ENCODE measurements at regions not wholly inside any gene's neighbourhood (a gene's known extent, or its start where the extent isn't known, plus 50 kb on each side); places are given as distances from the start of the nearest gene placed in this dataset.

GRCh38 chr1:60828944-60829343 is 253.4 kb upstream of the NFIA start:
- Histone ChIP-seq H3K27ac (ENCODE audit: low read length) (no peak overlapping the region), H3K27me3 (replicated peaks in 1 of 2; ENCODE audit: control insufficient read depth in 2 of 2, extremely low read depth in 1 of 2, insufficient read depth in 2 of 2, low read length in 1 of 2) (peaks cover 0 to 2% of the 10 kb centered on the region in 2 experiments)
- WGBS (ENCODE audit: insufficient coverage) = 77% methylated on average over 3 of the region's 3 CpGs

GRCh38 chr1:60826320-60827094 is 255.9 kb upstream of the NFIA start:
- Mint-ChIP-seq H3K4me1 (no peaks in the 10 kb centered on the region), H3K9me3 (peaks cover 8 to 13% (median 8%) of the 10 kb centered on the region in 3 donors), H3K4me3 (no peak overlapping the region), H3K36me3 (no peaks in the 10 kb centered on the region), H3K27ac (no peak overlapping the region), H3K27me3 (peaks cover 10% of the 10 kb centered on the region in 2 donors)
- no peak for DNase-seq
- Histone ChIP-seq H3K4me3 (ENCODE audit: control insufficient read depth in 1 of 2, extremely low read depth in 1 of 2, low read length in 1 of 2) (no peak overlapping the region), H3K36me3 (ENCODE audit: control insufficient read depth in 2 of 2, extremely low read depth in 1 of 2, insufficient read depth in 1 of 2, low read length in 1 of 2) (no peaks in the 10 kb centered on the region), H3K27ac (ENCODE audit: low read length) (no peak overlapping the region), H3K4me1 (ENCODE audit: control insufficient read depth in 1 of 2, extremely low read depth in 1 of 2, insufficient read depth in 2 of 2, low read length in 2 of 2) (peaks cover 0 to under 1% of the 10 kb centered on the region in 2 experiments), H3K9me3 (no peaks in the 10 kb centered on the region), H3K27me3 (replicated peaks in 1 of 2; ENCODE audit: control insufficient read depth in 2 of 2, extremely low read depth in 1 of 2, insufficient read depth in 2 of 2, low read length in 1 of 2) (no peaks in the 10 kb centered on the region)
- WGBS (ENCODE audit: insufficient coverage) = 67% methylated on average over 1 of the region's 2 CpGs
- ATAC-seq (replicated peaks in 1 of 4) = no peak
- ChIA-PET POLR2A (interaction anchor here in 1 of 2 donors (0.6 kb wide), 1 partner anchor 226 kb away, joined by 3 read pairs; no protein-coding TSS in a partner anchor), CTCF (no interaction called here)

More at GRCh38 chr1:60828944-60829343, 253.4 kb upstream of the NFIA start:
- H3K4me3 Mint-ChIP-seq = no peak overlapping the region
- peaks cover 15 to 18% of the 10 kb centered on the region in 2 donors for H3K27me3 Mint-ChIP-seq
- H3K36me3 Mint-ChIP-seq = no peaks in the 10 kb centered on the region
- no peak overlapping the region for H3K4me3 ChIP-seq (ENCODE audit: control insufficient read depth in 1 of 2, extremely low read depth in 1 of 2, low read length in 1 of 2)
- DNase-seq (no peak), ATAC-seq (replicated peaks in 1 of 4) (no peak)
- peaks cover 8 to 13% (median 8%) of the 10 kb centered on the region in 3 donors for H3K9me3 Mint-ChIP-seq
- H3K4me1 Mint-ChIP-seq = peaks cover 0 to 1% (median 0%) of the 10 kb centered on the region in 3 donors
- ChIA-PET POLR2A (interaction anchor here in 1 of 2 donors (0.5 kb wide), 1 partner anchor 1326 kb away, joined by 3 read pairs; no protein-coding TSS in a partner anchor), CTCF (no interaction called here)
- H3K27ac Mint-ChIP-seq = no peak overlapping the region
- H3K4me1 ChIP-seq (ENCODE audit: control insufficient read depth in 1 of 2, extremely low read depth in 1 of 2, insufficient read depth in 2 of 2, low read length in 2 of 2) = peaks cover 7 to 17% of the 10 kb centered on the region in 2 experiments
- H3K9me3 ChIP-seq = no peaks in the 10 kb centered on the region
- H3K36me3 ChIP-seq (ENCODE audit: control insufficient read depth in 2 of 2, extremely low read depth in 1 of 2, insufficient read depth in 1 of 2, low read length in 1 of 2) = no peaks in the 10 kb centered on the region

GRCh38 chr1:60825593-60825992 is 256.8 kb upstream of the NFIA start:
- Histone ChIP-seq H3K4me3 (ENCODE audit: control insufficient read depth in 1 of 2, extremely low read depth in 1 of 2, low read length in 1 of 2) (no peak overlapping the region), H3K36me3 (ENCODE audit: control insufficient read depth in 2 of 2, extremely low read depth in 1 of 2, insufficient read depth in 1 of 2, low read length in 1 of 2) (no peaks in the 10 kb centered on the region), H3K9me3 (no peaks in the 10 kb centered on the region), H3K27ac (ENCODE audit: low read length) (no peak overlapping the region), H3K27me3 (replicated peaks in 1 of 2; ENCODE audit: control insufficient read depth in 2 of 2, extremely low read depth in 1 of 2, insufficient read depth in 2 of 2, low read length in 1 of 2) (no peaks in the 10 kb centered on the region), H3K4me1 (ENCODE audit: control insufficient read depth in 1 of 2, extremely low read depth in 1 of 2, insufficient read depth in 2 of 2, low read length in 2 of 2) (no peaks in the 10 kb centered on the region)
- H3K27me3 Mint-ChIP-seq = peaks cover 3 to 6% of the 10 kb centered on the region in 2 donors
- 50% methylated on average over 1 of the region's 1 CpG for WGBS (ENCODE audit: insufficient coverage)
- POLR2A ChIA-PET = no interaction called here
- H3K9me3 Mint-ChIP-seq = peaks cover 8 to 13% (median 8%) of the 10 kb centered on the region in 3 donors
- ATAC-seq (replicated peaks in 1 of 4) (no peak), DNase-seq (no peak)
- no peaks in the 10 kb centered on the region for H3K4me1 Mint-ChIP-seq
- H3K4me3 Mint-ChIP-seq = no peak overlapping the region
- no peak overlapping the region for H3K27ac Mint-ChIP-seq
- CTCF ChIA-PET = interaction anchor here in 1 of 2 donors (0.6 kb wide), 1 partner anchor 355 kb away, joined by 3 read pairs; no protein-coding TSS in a partner anchor
- H3K36me3 Mint-ChIP-seq = no peaks in the 10 kb centered on the region

GRCh38 chr1:60823151-60823550 is 259.2 kb upstream of the NFIA start:
- Mint-ChIP-seq H3K36me3 (no peaks in the 10 kb centered on the region), H3K4me1 (no peaks in the 10 kb centered on the region), H3K27me3 (no peaks in the 10 kb centered on the region), H3K9me3 (peaks cover 8 to 10% (median 8%) of the 10 kb centered on the region in 3 donors), H3K4me3 (no peak overlapping the region), H3K27ac (no peak overlapping the region)
- no CpG with 5 or more reads among the region's 1 CpG for WGBS (ENCODE audit: insufficient coverage)
- ATAC-seq (replicated peaks in 1 of 4) (no peak), DNase-seq (no peak)
- Histone ChIP-seq H3K27me3 (replicated peaks in 1 of 2; ENCODE audit: control insufficient read depth in 2 of 2, extremely low read depth in 1 of 2, insufficient read depth in 2 of 2, low read length in 1 of 2) (no peaks in the 10 kb centered on the region), H3K27ac (ENCODE audit: low read length) (no peak overlapping the region), H3K4me3 (ENCODE audit: control insufficient read depth in 1 of 2, extremely low read depth in 1 of 2, low read length in 1 of 2) (no peak overlapping the region), H3K36me3 (ENCODE audit: control insufficient read depth in 2 of 2, extremely low read depth in 1 of 2, insufficient read depth in 1 of 2, low read length in 1 of 2) (no peaks in the 10 kb centered on the region), H3K9me3 (no peaks in the 10 kb centered on the region), H3K4me1 (ENCODE audit: control insufficient read depth in 1 of 2, extremely low read depth in 1 of 2, insufficient read depth in 2 of 2, low read length in 2 of 2) (no peaks in the 10 kb centered on the region)
- POLR2A ChIA-PET = interaction anchor here in 1 of 2 donors (0.6 kb wide), 2 partner anchors 310 to 575 kb away, joined by 3 to 4 read pairs; no protein-coding TSS in a partner anchor
- CTCF ChIA-PET = no interaction called here

- ATAC-seq (replicated peaks in 1 of 4) (no peak), DNase-seq (no peak)
- Mint-ChIP-seq H3K4me1 (no peaks in the 10 kb centered on the region), H3K27me3 (no peaks in the 10 kb centered on the region), H3K4me3 (no peak overlapping the region), H3K27ac (no peak overlapping the region), H3K9me3 (peaks cover 6 to 10% (median 8%) of the 10 kb centered on the region in 3 donors), H3K36me3 (no peaks in the 10 kb centered on the region)
- no peaks in the 10 kb centered on the region for H3K36me3 ChIP-seq (ENCODE audit: control insufficient read depth in 2 of 2, extremely low read depth in 1 of 2, insufficient read depth in 1 of 2, low read length in 1 of 2)
- H3K27me3 ChIP-seq (replicated peaks in 1 of 2; ENCODE audit: control insufficient read depth in 2 of 2, extremely low read depth in 1 of 2, insufficient read depth in 2 of 2, low read length in 1 of 2) = no peaks in the 10 kb centered on the region
- H3K27ac ChIP-seq (ENCODE audit: low read length) = no peak overlapping the region
- H3K4me3 ChIP-seq (ENCODE audit: control insufficient read depth in 1 of 2, extremely low read depth in 1 of 2, low read length in 1 of 2) = no peak overlapping the region
- 71% methylated on average over 1 of the region's 1 CpG for WGBS (ENCODE audit: insufficient coverage)
- H3K4me1 ChIP-seq (ENCODE audit: control insufficient read depth in 1 of 2, extremely low read depth in 1 of 2, insufficient read depth in 2 of 2, low read length in 2 of 2) = no peaks in the 10 kb centered on the region
- H3K9me3 ChIP-seq = no peaks in the 10 kb centered on the region
- ChIA-PET CTCF (no interaction called here), POLR2A (no interaction called here)
Observed at GRCh38 chr1:60822252-60822651, 260.1 kb upstream of the NFIA start.

- H3K9me3 ChIP-seq = no peaks in the 10 kb centered on the region
- H3K27ac ChIP-seq (ENCODE audit: low read length) = no peak overlapping the region
- no peaks in the 10 kb centered on the region for H3K4me1 Mint-ChIP-seq
- DNase-seq = no peak
- H3K4me3 Mint-ChIP-seq = no peak overlapping the region
- peaks cover 0 to under 1% (median under 1%) of the 10 kb centered on the region in 3 donors for H3K9me3 Mint-ChIP-seq
- no peak for ATAC-seq (replicated peaks in 1 of 4)
- no CpG with 5 or more reads among the region's 1 CpG for WGBS (ENCODE audit: insufficient coverage)
- H3K27me3 Mint-ChIP-seq = no peaks in the 10 kb centered on the region
- no peaks in the 10 kb centered on the region for H3K36me3 Mint-ChIP-seq
- H3K27ac Mint-ChIP-seq = no peak overlapping the region
- ChIA-PET CTCF (no interaction called here), POLR2A (no interaction called here)
- H3K36me3 ChIP-seq (ENCODE audit: control insufficient read depth in 2 of 2, extremely low read depth in 1 of 2, insufficient read depth in 1 of 2, low read length in 1 of 2) = no peaks in the 10 kb centered on the region
- no peaks in the 10 kb centered on the region for H3K27me3 ChIP-seq (replicated peaks in 1 of 2; ENCODE audit: control insufficient read depth in 2 of 2, extremely low read depth in 1 of 2, insufficient read depth in 2 of 2, low read length in 1 of 2)
- H3K4me3 ChIP-seq (ENCODE audit: control insufficient read depth in 1 of 2, extremely low read depth in 1 of 2, low read length in 1 of 2) = no peak overlapping the region
- no peaks in the 10 kb centered on the region for H3K4me1 ChIP-seq (ENCODE audit: control insufficient read depth in 1 of 2, extremely low read depth in 1 of 2, insufficient read depth in 2 of 2, low read length in 2 of 2)
Observed at GRCh38 chr1:60821156-60821555, 261.2 kb upstream of the NFIA start.
